SK-N-SH (cell line): ENCODE measurements at regions not wholly inside any gene's neighbourhood (a gene's known extent, or its start where the extent isn't known, plus 50 kb on each side); places are given as distances from the start of the nearest gene placed in this dataset.
"Not testable (repeated sequence)": the region's sequence is repeated elsewhere in the genome, so short reads cannot be mapped to it uniquely, and the experiment has no call there.

Source experiments
- CTCF ChIA-PET: fragments of 300-600, 350-600 bp; formaldehyde crosslinking; extraction: SDS; loops from one replicate; lab custom pipeline; 2021; lab: Yijun Ruan, JAX
- POLR2A ChIA-PET: fragments of 350-600 bp; sonication (Branson Sonifier 250); formaldehyde crosslinking; extraction: SDS; loops from one replicate; lab custom pipeline; 2020; ENCODE audit warnings: antibody characterized with exemption, inconsistent platforms; lab: Yijun Ruan, JAX
- DNase-seq: peaks from one replicate; pipeline ENCODE4 v3.0.0; 2012
- H2AFZ ChIP-seq: fragments of 200-600 bp; sonication (generic); 2 replicates; pipeline ENCODE4 v1.8.1; 2016; ENCODE audit warnings: antibody characterized with exemption, mild to moderate bottlenecking, low read depth
- H3F3A ChIP-seq: fragments of 200-600 bp; sonication (generic); replicated peaks from 2 replicates; pipeline ENCODE3; 2016; ENCODE audit warnings: antibody characterized with exemption, mild to moderate bottlenecking; ENCODE audit not compliant: insufficient read depth
- H3K27ac ChIP-seq, 2 experiments: fragments of 200-500 bp in 1 of 2; fragments of 200-600 bp in 1 of 2; sonication (Bioruptor generic) in 1 of 2; sonication (generic), shearing (Covaris generic) in 1 of 2; 2 replicates each; pipeline versions ENCODE4 v1.5.1 to v1.6.1; 2014 to 2016; ENCODE audit warnings: low read depth in 2 of 2, inconsistent platforms in 1 of 2, low read length in 1 of 2, mild to moderate bottlenecking in 1 of 2, mixed read lengths in 1 of 2
- H3K27me3 ChIP-seq: fragments of 200-600 bp; sonication (generic), shearing (Covaris generic); 2 replicates; pipeline ENCODE4 v1.6.1; 2016; ENCODE audit warnings: mixed run types; ENCODE audit not compliant: insufficient read depth
- H3K36me3 ChIP-seq, 2 experiments: fragments of 200-500 bp in 1 of 2; fragments of 200-600 bp in 1 of 2; sonication (Bioruptor generic) in 1 of 2; sonication (generic) in 1 of 2; replicated peaks in 1 of 2; 2 replicates each; pipeline versions ENCODE3 to v1.5.1; 2014 to 2016; ENCODE audit warnings: low read length in 1 of 2, mild to moderate bottlenecking in 1 of 2; ENCODE audit not compliant: insufficient read depth in 2 of 2, control insufficient read depth in 1 of 2
- H3K4me1 ChIP-seq, 2 experiments: fragments of 200-500 bp in 1 of 2; fragments of 200-600 bp in 1 of 2; sonication (Bioruptor generic) in 1 of 2; sonication (generic), shearing (Covaris generic) in 1 of 2; 2 replicates each; pipeline versions ENCODE4 v1.5.1 to v1.6.1; 2014 to 2016; ENCODE audit warnings: low read depth in 1 of 2, low read length in 1 of 2, mixed run types in 1 of 2; ENCODE audit not compliant: insufficient read depth in 2 of 2, control insufficient read depth in 1 of 2
- H3K4me2 ChIP-seq: fragments of 200-600 bp; sonication (generic), shearing (Covaris generic); 2 replicates; pipeline ENCODE4 v1.6.1; 2017; ENCODE audit warnings: mixed run types
- H3K4me3 ChIP-seq, 2 experiments: fragments of 200-500 bp in 1 of 2; fragments of 200-600 bp in 1 of 2; sonication (Bioruptor generic) in 1 of 2; sonication (generic), shearing (Covaris generic) in 1 of 2; 2 replicates each; pipeline versions ENCODE4 v1.5.1 to v1.8.1; 2014 to 2016; ENCODE audit warnings: low read depth in 2 of 2, inconsistent platforms in 1 of 2, low read length in 1 of 2, mild to moderate bottlenecking in 1 of 2, mixed read lengths in 1 of 2, moderate library complexity in 1 of 2
- H3K79me2 ChIP-seq: fragments of 200-600 bp; sonication (generic); 2 replicates; pipeline ENCODE4 v1.8.1; 2017; ENCODE audit warnings: mild to moderate bottlenecking; ENCODE audit not compliant: insufficient read depth
- H3K9ac ChIP-seq: fragments of 200-600 bp; sonication (generic); 2 replicates; pipeline ENCODE4 v1.6.1; 2017; ENCODE audit warnings: mixed run types
- H3K9me2 ChIP-seq: fragments of 200-600 bp; sonication (generic); 2 replicates; pipeline ENCODE4 v1.6.1; 2017; ENCODE audit warnings: mixed run types
- H3K9me3 ChIP-seq: fragments of 200-600 bp; sonication (generic); 2 replicates; pipeline ENCODE4 v1.6.1; 2017; ENCODE audit warnings: mixed run types, mild to moderate bottlenecking, moderate library complexity
- H4K20me1 ChIP-seq: fragments of 200-600 bp; sonication (generic); 2 replicates; pipeline ENCODE4 v1.6.1; 2017; ENCODE audit warnings: mild to moderate bottlenecking, mixed run types; ENCODE audit not compliant: insufficient read depth
- EP300 ChIP-seq, 2 experiments: IDR thresholded peaks; 2 replicates each; pipeline versions ENCODE4 v1.4.0 to v1.6.1; 2012; ENCODE audit warnings: borderline replicate concordance in 1 of 2, low read depth in 1 of 2, low read length in 1 of 2
- FOXM1 ChIP-seq: IDR thresholded peaks from 2 replicates; pipeline ENCODE4 v1.4.0; 2012; ENCODE audit warnings: low read depth, mild to moderate bottlenecking
- GABPA ChIP-seq: IDR thresholded peaks from 2 replicates; pipeline ENCODE4 v1.4.0; 2012; ENCODE audit warnings: low read depth, mild to moderate bottlenecking
- GATA2 ChIP-seq: sonication (generic); formaldehyde crosslinking; IDR thresholded peaks from 2 replicates; pipeline ENCODE4 v1.5.0; 2020; ENCODE audit warnings: mild to moderate bottlenecking, missing genetic modification reagents
- JUND ChIP-seq: IDR thresholded peaks from 2 replicates; pipeline ENCODE4 v1.4.0; 2012
- MXI1 ChIP-seq: IDR thresholded peaks from 2 replicates; pipeline ENCODE4 v1.6.1; 2012; ENCODE audit warnings: mild to moderate bottlenecking, low read depth, low read length, improper control_type of control experiment
- POLR2AphosphoS5 ChIP-seq: IDR thresholded peaks from 2 replicates; pipeline ENCODE4 v1.6.1; 2012; ENCODE audit warnings: low read depth, low read length
- SMC3 ChIP-seq: IDR thresholded peaks from 2 replicates; pipeline ENCODE4 v1.6.1; 2012; ENCODE audit warnings: low read depth, low read length, improper control_type of control experiment
- WGBS: methylation state at CpG from one replicate; pipeline ENCODE4 v1.1.6; 2017; ENCODE audit warnings: low lambda C conversion rate; 5-methylcytosine and 5-hydroxymethylcytosine counted together
- TF ChIP-seq, protein P1 (sequence below): fragments of 200-600 bp; sonication (generic); IDR thresholded peaks from 2 replicates; pipeline ENCODE4 v1.6.1; 2017; ENCODE audit warnings: antibody characterized with exemption, mild to moderate bottlenecking, moderate library complexity

- no peaks in the 10 kb centered on the region for H3K9me3 ChIP-seq
- no peaks in the 10 kb centered on the region for H3K27me3 ChIP-seq
- no peaks in the 10 kb centered on the region for H3K79me2 ChIP-seq
- WGBS: 0% methylated on average over 3 of the region's 3 CpGs
- DNase-seq: no peak
- CTCF ChIA-PET: no interaction called here
- no peak for TF ChIP-seq GATA2 (CRISPR knock-in tag)
- TF ChIP-seq, protein P1, sequence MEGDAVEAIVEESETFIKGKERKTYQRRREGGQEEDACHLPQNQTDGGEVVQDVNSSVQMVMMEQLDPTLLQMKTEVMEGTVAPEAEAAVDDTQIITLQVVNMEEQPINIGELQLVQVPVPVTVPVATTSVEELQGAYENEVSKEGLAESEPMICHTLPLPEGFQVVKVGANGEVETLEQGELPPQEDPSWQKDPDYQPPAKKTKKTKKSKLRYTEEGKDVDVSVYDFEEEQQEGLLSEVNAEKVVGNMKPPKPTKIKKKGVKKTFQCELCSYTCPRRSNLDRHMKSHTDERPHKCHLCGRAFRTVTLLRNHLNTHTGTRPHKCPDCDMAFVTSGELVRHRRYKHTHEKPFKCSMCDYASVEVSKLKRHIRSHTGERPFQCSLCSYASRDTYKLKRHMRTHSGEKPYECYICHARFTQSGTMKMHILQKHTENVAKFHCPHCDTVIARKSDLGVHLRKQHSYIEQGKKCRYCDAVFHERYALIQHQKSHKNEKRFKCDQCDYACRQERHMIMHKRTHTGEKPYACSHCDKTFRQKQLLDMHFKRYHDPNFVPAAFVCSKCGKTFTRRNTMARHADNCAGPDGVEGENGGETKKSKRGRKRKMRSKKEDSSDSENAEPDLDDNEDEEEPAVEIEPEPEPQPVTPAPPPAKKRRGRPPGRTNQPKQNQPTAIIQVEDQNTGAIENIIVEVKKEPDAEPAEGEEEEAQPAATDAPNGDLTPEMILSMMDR: no peak
- TF ChIP-seq JUND: no peak
- TF ChIP-seq GABPA: no peak
- TF ChIP-seq SMC3: no peak
- TF ChIP-seq POLR2AphosphoS5: no peak
- TF ChIP-seq, all 33 proteins: peak for 0
- H3K4me2 ChIP-seq: no peak overlapping the region
- no peak overlapping the region for H3K9ac ChIP-seq
- no peak overlapping the region for H3K4me3 ChIP-seq
- POLR2A ChIA-PET: no interaction called here
- H3K36me3 ChIP-seq: no peaks in the 10 kb centered on the region
- no peaks in the 10 kb centered on the region for H4K20me1 ChIP-seq
- H2AFZ ChIP-seq: no peak overlapping the region
- H3K4me1 ChIP-seq: no peaks in the 10 kb centered on the region
- H3K27ac ChIP-seq: no peak overlapping the region
- no peaks in the 10 kb centered on the region for H3K9me2 ChIP-seq
- H3F3A ChIP-seq: no peaks in the 10 kb centered on the region
Measured at GRCh38 chr4:72208421-72209075, 176.7 kb downstream of the NPFFR2 start.

- no peak overlapping the region for H3K9ac ChIP-seq
- no peak overlapping the region for H2AFZ ChIP-seq
- H4K20me1 ChIP-seq: no peaks in the 10 kb centered on the region
- no peaks in the 10 kb centered on the region for H3F3A ChIP-seq
- H3K9me2 ChIP-seq: no peaks in the 10 kb centered on the region
- no peak for DNase-seq
- POLR2A ChIA-PET: no interaction called here
- no peak overlapping the region for H3K4me3 ChIP-seq
- no peak overlapping the region for H3K4me2 ChIP-seq
- H3K9me3 ChIP-seq: no peaks in the 10 kb centered on the region
- TF ChIP-seq FOXM1 (no peak), MXI1 (no peak), EP300 (IDR thresholded peaks at IDR 0.05; ENCODE audit: borderline replicate concordance in 1 of 2, low read depth in 1 of 2, low read length in 1 of 2) (no peak), SMC3 (no peak)
- TF ChIP-seq, all 33 proteins: peak for 0
- Histone ChIP-seq H3K27ac (no peak overlapping the region), H3K36me3 (no peaks in the 10 kb centered on the region), H3K79me2 (no peaks in the 10 kb centered on the region), H3K27me3 (no peaks in the 10 kb centered on the region), H3K4me1 (no peaks in the 10 kb centered on the region)
- CTCF ChIA-PET: interaction anchor here (0.7 kb wide), 1 partner anchor 75 kb away, joined by 3 read pairs; no protein-coding TSS in a partner anchor
Measured at GRCh38 chr4:72209600-72209999, 177.8 kb downstream of the NPFFR2 start.

DNA sequence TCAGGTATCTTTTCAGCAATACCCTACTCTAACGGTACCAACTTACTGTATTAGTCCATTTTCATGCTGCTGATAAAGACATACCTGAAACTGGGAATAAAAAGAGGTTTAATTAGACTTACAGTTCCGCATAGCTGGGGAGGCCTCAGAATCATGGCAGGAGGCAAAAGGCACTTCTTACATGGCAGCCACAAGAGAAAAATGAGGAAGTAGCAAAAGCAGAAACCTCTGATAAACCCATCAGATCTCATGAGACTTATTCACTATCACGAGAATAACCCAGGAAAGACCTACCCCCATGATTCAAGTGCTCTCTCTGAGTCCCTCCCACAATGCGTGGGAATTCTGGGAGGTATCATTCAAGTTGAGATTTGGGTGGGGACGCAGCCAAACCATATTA is 182.0 kb downstream of the NPFFR2 start:
- H2AFZ ChIP-seq, DNase-seq, H4K20me1 ChIP-seq, H3K27ac ChIP-seq, H3K36me3 ChIP-seq, H3K79me2 ChIP-seq, H3F3A ChIP-seq, H3K4me3 ChIP-seq, H3K9me3 ChIP-seq, H3K4me1 ChIP-seq, POLR2A ChIA-PET, CTCF ChIA-PET, H3K4me2 ChIP-seq, H3K27me3 ChIP-seq, H3K9ac ChIP-seq, H3K9me2 ChIP-seq: not testable (repeated sequence)
- 8% methylated on average over 5 of the region's 5 CpGs for WGBS
